GM12878 (cell line): ENCODE measurements at regions not wholly inside any gene's neighbourhood (a gene's known extent, or its start where the extent isn't known, plus 50 kb on each side); places are given as distances from the start of the nearest gene placed in this dataset.

Source experiments
- ATAC-seq: fragments of 200-7000 bp; cut with Tn5 transposase; 3 replicates; pipeline ENCODE4 v1.9.1; 2020; ENCODE audit warnings: mild to moderate bottlenecking, moderate library complexity
- BruUV-seq: library from RNA; stranded (reverse); fragments of 400-500 nt; replicated peaks from 2 replicates; lab custom pipeline; 2021; lab: Mats Ljungman, UMichigan
- CTCF ChIA-PET: fragments of 300-600 bp; sonication (Branson Sonifier 250); formaldehyde crosslinking; extraction: SDS; loops from one replicate; lab custom pipeline; 2021; ENCODE audit warnings: inconsistent platforms; lab: Yijun Ruan, JAX
- POLR2A ChIA-PET: fragments of 350-600 bp; formaldehyde crosslinking; extraction: SDS; loops from one replicate; lab custom pipeline; 2021; ENCODE audit warnings: inconsistent platforms; lab: Charles Lee
- RAD21 ChIA-PET: fragments of 300-600 bp; sonication (Branson Sonifier 250); formaldehyde crosslinking; loops from one replicate; lab custom pipeline; 2023; ENCODE audit warnings: antibody characterized with exemption; ENCODE audit not compliant: unreplicated experiment; lab: Charles Lee
- SMC1A ChIA-PET: fragments of 300-600 bp; sonication (Branson Sonifier 250); formaldehyde crosslinking; loops from one replicate; lab custom pipeline; 2023; ENCODE audit not compliant: unreplicated experiment, uncharacterized antibody; lab: Charles Lee
- DNase-seq: peaks from one replicate; pipeline ENCODE4 v3.0.0-alpha.2; 2011; ENCODE audit warnings: low read depth, low spot score
- FAIRE-seq: peaks from 3 replicates; lab custom pipeline; 2011; peaks lifted over from hg19 to GRCh38; lab: Jason Lieb, UNC
- H2AFZ ChIP-seq: 2 replicates; pipeline ENCODE4 v1.6.0; 2011; ENCODE audit warnings: low read depth, low read length, control low read depth; ENCODE audit not compliant: control insufficient read depth
- H3K27ac ChIP-seq: 2 replicates; pipeline ENCODE4 v1.5.1; 2011; ENCODE audit warnings: control low read depth; ENCODE audit not compliant: control insufficient read depth, insufficient read depth
- H3K27me3 ChIP-seq, 2 experiments: replicated peaks in 1 of 2; 2 replicates each; pipeline versions ENCODE4 v1.6.0 to v1.6.1; 2011; ENCODE audit warnings: low read length in 1 of 2; ENCODE audit not compliant: control insufficient read depth in 2 of 2, insufficient read depth in 2 of 2
- H3K36me3 ChIP-seq, 2 experiments: 2 replicates each; pipeline ENCODE4 v1.5.1; 2011; ENCODE audit warnings: low read length in 1 of 2; ENCODE audit not compliant: control insufficient read depth in 2 of 2, insufficient read depth in 2 of 2
- H3K4me1 ChIP-seq: 2 replicates; pipeline ENCODE4 v1.6.1; 2011; ENCODE audit warnings: mild to moderate bottlenecking, low read length, moderate library complexity, mixed read lengths; ENCODE audit not compliant: control insufficient read depth, insufficient read depth
- H3K4me2 ChIP-seq: 2 replicates; pipeline ENCODE4 v1.6.0; 2011; ENCODE audit warnings: control low read depth; ENCODE audit not compliant: control insufficient read depth, insufficient read depth
- H3K4me3 ChIP-seq: fragments of 200-600 bp; sonication (generic); 2 replicates; pipeline ENCODE4 v1.5.1; 2016
- H3K79me2 ChIP-seq: 2 replicates; pipeline ENCODE4 v1.6.0; 2011; ENCODE audit warnings: low read length; ENCODE audit not compliant: control insufficient read depth, insufficient read depth
- H3K9ac ChIP-seq: 2 replicates; pipeline ENCODE4 v1.8.0; 2011; ENCODE audit warnings: low read length, control low read depth, mixed read lengths; ENCODE audit not compliant: control insufficient read depth, insufficient read depth
- H3K9me3 ChIP-seq: replicated peaks from 3 replicates; pipeline ENCODE4 v1.5.1; 2011; ENCODE audit warnings: mild to moderate bottlenecking, low read length; ENCODE audit not compliant: control insufficient read depth, insufficient read depth
- H4K20me1 ChIP-seq: 2 replicates; pipeline ENCODE4 v1.6.0; 2011; ENCODE audit not compliant: control insufficient read depth, insufficient read depth
- BACH1 ChIP-seq: fragments of 450-650 bp; IDR thresholded peaks from 2 replicates; pipeline ENCODE4 v1.6.1; 2017; ENCODE audit warnings: mild to moderate bottlenecking, borderline replicate concordance
- HDAC6 ChIP-seq: fragments of 200-600 bp; sonication (generic); IDR thresholded peaks from one replicate; pipeline ENCODE4 v1.8.0; 2017; ENCODE audit warnings: antibody characterized with exemption; ENCODE audit not compliant: unreplicated experiment
- JUNB ChIP-seq: IDR thresholded peaks from 2 replicates; pipeline ENCODE4 v1.6.1; 2016; ENCODE audit warnings: antibody characterized with exemption, mild to moderate bottlenecking
- MYB ChIP-seq: fragments of 150-350 bp; IDR thresholded peaks from 2 replicates; pipeline ENCODE4 v1.6.1; 2014; ENCODE audit warnings: mild to moderate bottlenecking, low read depth, low read length, borderline replicate concordance
- POLR2AphosphoS5 ChIP-seq: IDR thresholded peaks from 2 replicates; pipeline ENCODE4 v1.6.1; 2011; ENCODE audit warnings: mild to moderate bottlenecking, low read length, inconsistent platforms
- POU2F2 ChIP-seq: IDR thresholded peaks from 3 replicates; pipeline ENCODE4 v1.6.1; 2011; ENCODE audit warnings: low read depth, mild to moderate bottlenecking, low read length, borderline replicate concordance
- RBBP5 ChIP-seq: fragments of 200-600 bp; sonication (generic); conservative IDR thresholded peaks from 2 replicates; pipeline ENCODE4 v1.6.1; 2016
- SIN3A ChIP-seq: IDR thresholded peaks from 2 replicates; pipeline ENCODE4 v1.6.1; 2012; ENCODE audit warnings: low read depth, low read length, improper control_type of control experiment
- SRF ChIP-seq, 2 experiments: IDR thresholded peaks; 2 replicates each; pipeline ENCODE4 v1.6.1; 2011; ENCODE audit warnings: low read depth in 2 of 2, low read length in 2 of 2, mild to moderate bottlenecking in 1 of 2, moderate library complexity in 1 of 2
- WGBS: methylation state at CpG from one replicate; pipeline ENCODE4 v1.1.6; 2016; ENCODE audit warnings: low lambda C conversion rate; ENCODE audit not compliant: insufficient replicate concordance, insufficient coverage; ENCODE audit errors: missing lambda C conversion rate; 5-methylcytosine and 5-hydroxymethylcytosine counted together
- in situ Hi-C: fragments of 300-500 bp; cut with MboI; formaldehyde crosslinking; loops from 9 replicates; pipeline ENCODE4 v1.14.3; 2018; ENCODE audit warnings: mixed read lengths
- intact Hi-C: fragments of 100-400 bp; cut with micrococcal nuclease; formaldehyde crosslinking; loops from one replicate; pipeline ENCODE4 v1.14.2; 2022; ENCODE audit not compliant: unreplicated experiment
- TF ChIP-seq, protein P1 (sequence below): fragments of 450-650 bp; IDR thresholded peaks from 2 replicates; pipeline ENCODE4 v1.6.1; 2017; ENCODE audit warnings: mild to moderate bottlenecking, moderate library complexity
- TF ChIP-seq, protein P2 (sequence below): fragments of 450-650 bp; formaldehyde crosslinking; IDR thresholded peaks from 2 replicates; pipeline ENCODE4 v1.5.0; 2022; ENCODE audit warnings: mild to moderate bottlenecking, missing genetic modification characterization

- TF ChIP-seq HDAC6 (no peak), BACH1 (no peak), SRF (IDR thresholded peaks at IDR 0.05; ENCODE audit: low read depth in 2 of 2, low read length in 2 of 2) (no peak), JUNB (no peak), SIN3A (no peak), POU2F2 (no peak), RBBP5 (no peak), MYB (no peak), POLR2AphosphoS5 (no peak)
- TF ChIP-seq, protein P1, sequence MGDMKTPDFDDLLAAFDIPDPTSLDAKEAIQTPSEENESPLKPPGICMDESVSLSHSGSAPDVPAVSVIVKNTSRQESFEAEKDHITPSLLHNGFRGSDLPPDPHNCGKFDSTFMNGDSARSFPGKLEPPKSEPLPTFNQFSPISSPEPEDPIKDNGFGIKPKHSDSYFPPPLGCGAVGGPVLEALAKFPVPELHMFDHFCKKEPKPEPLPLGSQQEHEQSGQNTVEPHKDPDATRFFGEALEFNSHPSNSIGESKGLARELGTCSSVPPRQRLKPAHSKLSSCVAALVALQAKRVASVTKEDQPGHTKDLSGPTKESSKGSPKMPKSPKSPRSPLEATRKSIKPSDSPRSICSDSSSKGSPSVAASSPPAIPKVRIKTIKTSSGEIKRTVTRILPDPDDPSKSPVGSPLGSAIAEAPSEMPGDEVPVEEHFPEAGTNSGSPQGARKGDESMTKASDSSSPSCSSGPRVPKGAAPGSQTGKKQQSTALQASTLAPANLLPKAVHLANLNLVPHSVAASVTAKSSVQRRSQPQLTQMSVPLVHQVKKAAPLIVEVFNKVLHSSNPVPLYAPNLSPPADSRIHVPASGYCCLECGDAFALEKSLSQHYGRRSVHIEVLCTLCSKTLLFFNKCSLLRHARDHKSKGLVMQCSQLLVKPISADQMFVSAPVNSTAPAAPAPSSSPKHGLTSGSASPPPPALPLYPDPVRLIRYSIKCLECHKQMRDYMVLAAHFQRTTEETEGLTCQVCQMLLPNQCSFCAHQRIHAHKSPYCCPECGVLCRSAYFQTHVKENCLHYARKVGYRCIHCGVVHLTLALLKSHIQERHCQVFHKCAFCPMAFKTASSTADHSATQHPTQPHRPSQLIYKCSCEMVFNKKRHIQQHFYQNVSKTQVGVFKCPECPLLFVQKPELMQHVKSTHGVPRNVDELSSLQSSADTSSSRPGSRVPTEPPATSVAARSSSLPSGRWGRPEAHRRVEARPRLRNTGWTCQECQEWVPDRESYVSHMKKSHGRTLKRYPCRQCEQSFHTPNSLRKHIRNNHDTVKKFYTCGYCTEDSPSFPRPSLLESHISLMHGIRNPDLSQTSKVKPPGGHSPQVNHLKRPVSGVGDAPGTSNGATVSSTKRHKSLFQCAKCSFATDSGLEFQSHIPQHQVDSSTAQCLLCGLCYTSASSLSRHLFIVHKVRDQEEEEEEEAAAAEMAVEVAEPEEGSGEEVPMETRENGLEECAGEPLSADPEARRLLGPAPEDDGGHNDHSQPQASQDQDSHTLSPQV: no peak
- TF ChIP-seq, protein P2, sequence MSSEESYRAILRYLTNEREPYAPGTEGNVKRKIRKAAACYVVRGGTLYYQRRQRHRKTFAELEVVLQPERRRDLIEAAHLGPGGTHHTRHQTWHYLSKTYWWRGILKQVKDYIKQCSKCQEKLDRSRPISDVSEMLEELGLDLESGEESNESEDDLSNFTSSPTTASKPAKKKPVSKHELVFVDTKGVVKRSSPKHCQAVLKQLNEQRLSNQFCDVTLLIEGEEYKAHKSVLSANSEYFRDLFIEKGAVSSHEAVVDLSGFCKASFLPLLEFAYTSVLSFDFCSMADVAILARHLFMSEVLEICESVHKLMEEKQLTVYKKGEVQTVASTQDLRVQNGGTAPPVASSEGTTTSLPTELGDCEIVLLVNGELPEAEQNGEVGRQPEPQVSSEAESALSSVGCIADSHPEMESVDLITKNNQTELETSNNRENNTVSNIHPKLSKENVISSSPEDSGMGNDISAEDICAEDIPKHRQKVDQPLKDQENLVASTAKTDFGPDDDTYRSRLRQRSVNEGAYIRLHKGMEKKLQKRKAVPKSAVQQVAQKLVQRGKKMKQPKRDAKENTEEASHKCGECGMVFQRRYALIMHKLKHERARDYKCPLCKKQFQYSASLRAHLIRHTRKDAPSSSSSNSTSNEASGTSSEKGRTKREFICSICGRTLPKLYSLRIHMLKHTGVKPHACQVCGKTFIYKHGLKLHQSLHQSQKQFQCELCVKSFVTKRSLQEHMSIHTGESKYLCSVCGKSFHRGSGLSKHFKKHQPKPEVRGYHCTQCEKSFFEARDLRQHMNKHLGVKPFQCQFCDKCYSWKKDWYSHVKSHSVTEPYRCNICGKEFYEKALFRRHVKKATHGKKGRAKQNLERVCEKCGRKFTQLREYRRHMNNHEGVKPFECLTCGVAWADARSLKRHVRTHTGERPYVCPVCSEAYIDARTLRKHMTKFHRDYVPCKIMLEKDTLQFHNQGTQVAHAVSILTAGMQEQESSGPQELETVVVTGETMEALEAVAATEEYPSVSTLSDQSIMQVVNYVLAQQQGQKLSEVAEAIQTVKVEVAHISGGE: no peak
- H3K9me3 ChIP-seq: no peaks in the 10 kb centered on the region
- intact Hi-C loops: no loop called here
- no peaks in the 10 kb centered on the region for H4K20me1 ChIP-seq
- RAD21 ChIA-PET: no interaction called here
- SMC1A ChIA-PET: no interaction called here
- H3K36me3 ChIP-seq: no peaks in the 10 kb centered on the region
- H3K9ac ChIP-seq: no peak overlapping the region
- no peak for ATAC-seq
- no peak overlapping the region for H3K27ac ChIP-seq
- DNase-seq: no peak
- in situ Hi-C loops: no loop called here
- H3K4me1 ChIP-seq: no peaks in the 10 kb centered on the region
- no peaks in the 10 kb centered on the region for H3K79me2 ChIP-seq
- H2AFZ ChIP-seq: no peak overlapping the region
- H3K27me3 ChIP-seq: no peaks in the 10 kb centered on the region
- H3K4me3 ChIP-seq: no peak overlapping the region
- WGBS: 68% methylated on average over 2 of the region's 2 CpGs
- no TSS peak for BruUV-seq
- FAIRE-seq: no peak
- POLR2A ChIA-PET: no interaction called here
- no peak overlapping the region for H3K4me2 ChIP-seq
- CTCF ChIA-PET: no interaction called here
These were observed 364.1 kb upstream of the KCNMB2 start for GRCh38 chr3:178172121-178172520.
